ENCODE measurements at regions not wholly inside any gene's neighbourhood (a gene's known extent, or its start where the extent isn't known, plus 50 kb on each side); places are given as distances from the start of the nearest gene placed in this dataset.

GRCh38 chr3:66622756-66623457, 122.1 kb upstream of the LRIG1 start:
- TF ChIP-seq CTCF (IDR thresholded peaks at IDR 0.05) (no peak), POLR2A (IDR thresholded peaks at IDR 0.05) (no peak), EP300 (IDR thresholded peaks at IDR 0.05) (no peak)

Data from ovary (tissue), 3 donors.